Parathyroid adenoma (tissue), 2 donors: ENCODE measurements at regions not wholly inside any gene's neighbourhood (a gene's known extent, or its start where the extent isn't known, plus 50 kb on each side); places are given as distances from the start of the nearest gene placed in this dataset.

Experiments
- H2AFZ ChIP-seq: fragments of 300-600 bp; sonication (generic); one replicate; pipeline ENCODE4 v1.7.0; 2017; ENCODE audit warnings: antibody characterized with exemption, mild to moderate bottlenecking
- H3K27ac ChIP-seq: fragments of 300-600 bp; sonication (generic); one replicate; pipeline ENCODE4 v1.7.0; 2017
- H3K27me3 ChIP-seq: fragments of 300-600 bp; sonication (generic); one replicate; pipeline ENCODE4 v1.7.0; 2017; ENCODE audit warnings: low read length; ENCODE audit not compliant: control insufficient read depth, insufficient read depth
- H3K36me3 ChIP-seq: fragments of 300-600 bp; sonication (generic); one replicate; pipeline ENCODE4 v1.7.0; 2017; ENCODE audit warnings: low read length; ENCODE audit not compliant: control insufficient read depth, insufficient read depth
- H3K4me1 ChIP-seq: fragments of 300-600 bp; sonication (generic); one replicate; pipeline ENCODE4 v1.7.0; 2017; ENCODE audit warnings: control low read depth
- H3K4me2 ChIP-seq: fragments of 300-600 bp; sonication (generic); one replicate; pipeline ENCODE4 v1.7.0; 2017; ENCODE audit warnings: low read length
- H3K4me3 ChIP-seq: fragments of 300-600 bp; sonication (generic); one replicate; pipeline ENCODE4 v1.7.0; 2017; ENCODE audit warnings: low read depth, low read length
- H3K79me2 ChIP-seq: fragments of 300-600 bp; sonication (generic); one replicate; pipeline ENCODE4 v1.7.0; 2017; ENCODE audit warnings: control low read depth
- H3K9ac ChIP-seq: fragments of 300-600 bp; sonication (generic); one replicate; pipeline ENCODE4 v1.7.0; 2017; ENCODE audit warnings: mild to moderate bottlenecking
- H3K9me3 ChIP-seq: fragments of 300-600 bp; sonication (generic); one replicate; pipeline ENCODE4 v1.7.0; 2017; ENCODE audit warnings: low read length; ENCODE audit not compliant: control insufficient read depth
- TF ChIP-seq, protein P1 (sequence below): fragments of 300-600 bp; sonication (generic); IDR thresholded peaks from one replicate; pipeline ENCODE4 v1.7.0; 2017; ENCODE audit warnings: antibody characterized with exemption, mild to moderate bottlenecking
- donor health status: primary hyperparathyroidism.

- H3K4me3 ChIP-seq: no peak overlapping the region
- no peaks in the 10 kb centered on the region for H3K36me3 ChIP-seq
- no peak overlapping the region for H3K9ac ChIP-seq
- no peaks in the 10 kb centered on the region for H3K9me3 ChIP-seq
- H3K27me3 ChIP-seq: no peaks in the 10 kb centered on the region
- TF ChIP-seq, protein P1, sequence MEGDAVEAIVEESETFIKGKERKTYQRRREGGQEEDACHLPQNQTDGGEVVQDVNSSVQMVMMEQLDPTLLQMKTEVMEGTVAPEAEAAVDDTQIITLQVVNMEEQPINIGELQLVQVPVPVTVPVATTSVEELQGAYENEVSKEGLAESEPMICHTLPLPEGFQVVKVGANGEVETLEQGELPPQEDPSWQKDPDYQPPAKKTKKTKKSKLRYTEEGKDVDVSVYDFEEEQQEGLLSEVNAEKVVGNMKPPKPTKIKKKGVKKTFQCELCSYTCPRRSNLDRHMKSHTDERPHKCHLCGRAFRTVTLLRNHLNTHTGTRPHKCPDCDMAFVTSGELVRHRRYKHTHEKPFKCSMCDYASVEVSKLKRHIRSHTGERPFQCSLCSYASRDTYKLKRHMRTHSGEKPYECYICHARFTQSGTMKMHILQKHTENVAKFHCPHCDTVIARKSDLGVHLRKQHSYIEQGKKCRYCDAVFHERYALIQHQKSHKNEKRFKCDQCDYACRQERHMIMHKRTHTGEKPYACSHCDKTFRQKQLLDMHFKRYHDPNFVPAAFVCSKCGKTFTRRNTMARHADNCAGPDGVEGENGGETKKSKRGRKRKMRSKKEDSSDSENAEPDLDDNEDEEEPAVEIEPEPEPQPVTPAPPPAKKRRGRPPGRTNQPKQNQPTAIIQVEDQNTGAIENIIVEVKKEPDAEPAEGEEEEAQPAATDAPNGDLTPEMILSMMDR: no peak
- no peak overlapping the region for H3K4me2 ChIP-seq
- no peaks in the 10 kb centered on the region for H3K4me1 ChIP-seq
- no peak overlapping the region for H3K27ac ChIP-seq
- no peaks in the 10 kb centered on the region for H3K79me2 ChIP-seq
- no peak overlapping the region for H2AFZ ChIP-seq
Measured at GRCh38 chr6:147708170-147708569, 199.7 kb downstream of the SAMD5 start.

DNA sequence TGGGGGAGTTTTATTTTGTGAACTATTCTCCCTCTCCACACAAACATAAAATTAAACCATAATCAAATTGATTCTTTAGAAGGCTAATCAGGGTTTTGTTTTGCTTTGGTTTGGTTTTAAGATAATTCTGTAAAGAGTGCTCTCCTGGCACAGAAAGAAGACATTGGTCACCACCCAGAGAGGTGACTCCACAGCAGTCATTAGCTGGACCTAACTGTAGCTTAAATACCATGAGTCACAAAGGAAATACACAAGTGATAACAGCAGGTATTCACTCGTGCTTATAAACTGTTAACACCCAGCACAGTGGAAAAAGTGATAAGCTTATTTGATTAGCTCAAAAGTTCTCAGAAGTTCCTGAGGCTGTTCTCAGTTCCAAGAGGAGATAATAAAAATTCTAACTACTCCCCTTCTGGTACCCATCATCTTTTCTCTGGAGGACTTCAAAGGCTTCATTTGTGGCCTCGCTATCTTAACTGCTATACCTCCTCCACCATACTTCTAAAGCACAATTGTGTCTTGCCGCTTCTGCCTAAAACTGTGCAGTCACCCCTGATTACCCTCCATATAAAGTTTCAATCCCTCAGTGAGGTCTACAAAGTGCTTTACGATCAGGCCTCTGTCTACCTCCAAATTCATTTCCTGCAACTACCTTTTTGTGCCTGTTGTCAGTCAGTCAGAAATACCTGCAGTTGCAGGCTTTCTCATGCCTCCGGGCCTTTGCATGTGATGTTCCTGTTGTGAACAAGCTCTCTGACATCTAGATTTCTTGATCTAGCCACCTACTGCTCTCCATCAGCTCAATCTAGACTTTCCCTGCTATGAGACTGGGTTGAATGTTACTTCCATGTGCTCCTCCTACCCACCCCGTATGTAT lies 201.1 kb downstream of the SAMD5 start:
- Histone ChIP-seq H2AFZ (no peak overlapping the region), H3K4me1 (no peaks in the 10 kb centered on the region), H3K9ac (no peak overlapping the region), H3K79me2 (no peaks in the 10 kb centered on the region), H3K36me3 (no peaks in the 10 kb centered on the region), H3K27me3 (no peaks in the 10 kb centered on the region), H3K27ac (no peak overlapping the region), H3K9me3 (no peaks in the 10 kb centered on the region), H3K4me2 (no peak overlapping the region), H3K4me3 (no peak overlapping the region)
- TF ChIP-seq, protein P1: no peak

DNA sequence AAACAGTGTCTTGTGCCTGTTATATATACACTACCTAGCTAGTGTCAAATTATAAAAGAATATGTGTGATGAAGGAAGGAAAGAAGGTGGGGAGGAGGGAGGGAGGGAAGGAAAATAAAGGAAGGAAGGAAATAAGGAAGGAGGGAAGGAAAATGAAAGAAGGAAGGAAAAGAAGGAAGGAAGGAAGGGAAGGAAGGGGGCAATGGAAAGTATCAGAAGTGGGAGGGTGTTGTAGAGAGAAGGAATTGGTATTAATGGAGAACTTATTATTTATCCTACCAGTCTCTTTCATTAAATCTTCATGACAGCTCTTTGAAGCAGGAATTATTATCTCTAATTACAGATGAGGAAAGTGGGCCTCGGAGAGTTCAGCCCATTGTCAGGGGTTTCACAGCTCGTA lies 202.4 kb downstream of the SAMD5 start:
- TF ChIP-seq, protein P1: no peak
- Histone ChIP-seq H3K4me1 (no peaks in the 10 kb centered on the region), H3K9ac (no peak overlapping the region), H3K36me3 (no peaks in the 10 kb centered on the region), H3K27ac (no peak overlapping the region), H3K4me2 (no peak overlapping the region), H3K4me3 (no peak overlapping the region), H3K9me3 (no peaks in the 10 kb centered on the region), H3K79me2 (no peaks in the 10 kb centered on the region), H2AFZ (no peak overlapping the region), H3K27me3 (no peaks in the 10 kb centered on the region)

- Histone ChIP-seq H3K4me3 (no peak overlapping the region), H3K27ac (no peak overlapping the region), H3K4me2 (no peak overlapping the region), H3K27me3 (no peaks in the 10 kb centered on the region), H2AFZ (no peak overlapping the region), H3K79me2 (no peaks in the 10 kb centered on the region), H3K9me3 (no peaks in the 10 kb centered on the region), H3K36me3 (no peaks in the 10 kb centered on the region), H3K4me1 (no peaks in the 10 kb centered on the region), H3K9ac (no peak overlapping the region)
- TF ChIP-seq, protein P1: no peak
Measured at GRCh38 chr6:147711476-147711875, 203.0 kb downstream of the SAMD5 start.

- H3K36me3 ChIP-seq: no peaks in the 10 kb centered on the region
- H3K79me2 ChIP-seq: no peaks in the 10 kb centered on the region
- TF ChIP-seq, protein P1: no peak
- H3K27me3 ChIP-seq: no peaks in the 10 kb centered on the region
- H3K27ac ChIP-seq: no peak overlapping the region
- no peak overlapping the region for H3K4me3 ChIP-seq
- H3K4me2 ChIP-seq: no peak overlapping the region
- no peaks in the 10 kb centered on the region for H3K9me3 ChIP-seq
- H3K4me1 ChIP-seq: no peaks in the 10 kb centered on the region
- no peak overlapping the region for H2AFZ ChIP-seq
- no peak overlapping the region for H3K9ac ChIP-seq
Measured at GRCh38 chr6:147712841-147713240, 204.4 kb downstream of the SAMD5 start.
